Testis (tissue), 2 donors: ENCODE measurements at regions not wholly inside any gene's neighbourhood (a gene's known extent, or its start where the extent isn't known, plus 50 kb on each side); places are given as distances from the start of the nearest gene placed in this dataset.

Experiments
- CTCF ChIP-seq, 3 experiments: fragments of 450-650 bp in 2 of 3; fragments of 200-600 bp in 1 of 3; sonication (generic) in 1 of 3; IDR thresholded peaks; one replicate each; pipeline ENCODE4 v1.5.1; 2016 to 2019; ENCODE audit warnings: antibody characterized with exemption in 3 of 3, mild to moderate bottlenecking in 2 of 3, moderate library complexity in 1 of 3
- POLR2A ChIP-seq: fragments of 450-650 bp; IDR thresholded peaks from one replicate; pipeline ENCODE4 v1.6.1; 2017; ENCODE audit warnings: antibody characterized with exemption, mild to moderate bottlenecking, moderate library complexity

GRCh38 chr5:52543594-52543993, 244.1 kb upstream of the ITGA1 start:
- TF ChIP-seq POLR2A (no peak), CTCF (IDR thresholded peaks at IDR 0.05) (no peak)
